Mammary epithelial cell (primary cell): ENCODE measurements at regions not wholly inside any gene's neighbourhood (a gene's known extent, or its start where the extent isn't known, plus 50 kb on each side); places are given as distances from the start of the nearest gene placed in this dataset.

Source experiments
- EZH2 ChIP-seq: IDR thresholded peaks from 2 replicates; pipeline ENCODE4 v1.6.1; 2012; ENCODE audit warnings: low read length, inconsistent platforms, borderline replicate concordance
- TF ChIP-seq, protein P1 (sequence below), 2 donors: IDR thresholded peaks in 1 of 2; conservative IDR thresholded peaks in 1 of 2; 2 replicates each; pipeline ENCODE4 v1.5.1; 2011 to 2012; ENCODE audit warnings: inconsistent platforms in 2 of 2, low read length in 2 of 2, mild to moderate bottlenecking in 2 of 2, control low read depth in 1 of 2, low read depth in 1 of 2; ENCODE audit not compliant: insufficient read depth in 1 of 2; ENCODE audit errors: extremely low read depth in 1 of 2

DNA sequence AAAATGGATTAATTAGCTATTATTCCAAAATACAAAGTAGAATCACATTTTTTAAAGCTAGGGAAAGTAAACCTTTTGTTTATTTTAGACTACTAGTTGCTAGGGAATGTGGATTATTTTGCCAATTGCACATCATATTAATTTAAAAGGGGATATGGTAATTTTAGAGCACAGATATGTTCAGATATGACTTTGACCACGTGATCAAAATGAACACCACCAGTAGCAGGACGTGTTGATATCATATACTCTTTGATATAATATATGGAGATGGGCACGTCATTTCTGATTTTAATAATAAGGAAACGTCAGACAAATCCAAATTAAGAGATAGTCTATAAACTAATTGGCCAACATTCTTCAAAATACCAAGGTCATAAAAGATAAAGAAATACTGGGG is 1188.3 kb upstream of the CNTN5 start:
- TF ChIP-seq, protein P1, sequence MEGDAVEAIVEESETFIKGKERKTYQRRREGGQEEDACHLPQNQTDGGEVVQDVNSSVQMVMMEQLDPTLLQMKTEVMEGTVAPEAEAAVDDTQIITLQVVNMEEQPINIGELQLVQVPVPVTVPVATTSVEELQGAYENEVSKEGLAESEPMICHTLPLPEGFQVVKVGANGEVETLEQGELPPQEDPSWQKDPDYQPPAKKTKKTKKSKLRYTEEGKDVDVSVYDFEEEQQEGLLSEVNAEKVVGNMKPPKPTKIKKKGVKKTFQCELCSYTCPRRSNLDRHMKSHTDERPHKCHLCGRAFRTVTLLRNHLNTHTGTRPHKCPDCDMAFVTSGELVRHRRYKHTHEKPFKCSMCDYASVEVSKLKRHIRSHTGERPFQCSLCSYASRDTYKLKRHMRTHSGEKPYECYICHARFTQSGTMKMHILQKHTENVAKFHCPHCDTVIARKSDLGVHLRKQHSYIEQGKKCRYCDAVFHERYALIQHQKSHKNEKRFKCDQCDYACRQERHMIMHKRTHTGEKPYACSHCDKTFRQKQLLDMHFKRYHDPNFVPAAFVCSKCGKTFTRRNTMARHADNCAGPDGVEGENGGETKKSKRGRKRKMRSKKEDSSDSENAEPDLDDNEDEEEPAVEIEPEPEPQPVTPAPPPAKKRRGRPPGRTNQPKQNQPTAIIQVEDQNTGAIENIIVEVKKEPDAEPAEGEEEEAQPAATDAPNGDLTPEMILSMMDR (conservative IDR thresholded peaks at IDR 0.05 in 1 of 2, IDR thresholded peaks at IDR 0.05 in 1 of 2; ENCODE audit: extremely low read depth in 1 of 2, insufficient read depth in 1 of 2, low read depth in 1 of 2, low read length in 2 of 2) = no peak
- no peak for TF ChIP-seq EZH2
